Stimulated activated CD8-positive, alpha-beta memory T cell treated with anti-CD3 and anti-CD28 coated beads, Interleukin-2, amount 100 ng/mL, for 48 hours (primary cell): ENCODE measurements at regions not wholly inside any gene's neighbourhood (a gene's known extent, or its start where the extent isn't known, plus 50 kb on each side); places are given as distances from the start of the nearest gene placed in this dataset.

Experiments
- DNase-seq, 2 donors: peaks; one replicate each; pipeline ENCODE4 v3.0.0-alpha.2; 2020; ENCODE audit warnings: low read depth in 2 of 2

GRCh38 chr21:16180614-16181013 lies 450.8 kb downstream of the USP25 start:
- DNase-seq, result no peak

GRCh38 chr21:16181018-16181417 lies 451.2 kb downstream of the USP25 start:
- no peak for DNase-seq

DNA sequence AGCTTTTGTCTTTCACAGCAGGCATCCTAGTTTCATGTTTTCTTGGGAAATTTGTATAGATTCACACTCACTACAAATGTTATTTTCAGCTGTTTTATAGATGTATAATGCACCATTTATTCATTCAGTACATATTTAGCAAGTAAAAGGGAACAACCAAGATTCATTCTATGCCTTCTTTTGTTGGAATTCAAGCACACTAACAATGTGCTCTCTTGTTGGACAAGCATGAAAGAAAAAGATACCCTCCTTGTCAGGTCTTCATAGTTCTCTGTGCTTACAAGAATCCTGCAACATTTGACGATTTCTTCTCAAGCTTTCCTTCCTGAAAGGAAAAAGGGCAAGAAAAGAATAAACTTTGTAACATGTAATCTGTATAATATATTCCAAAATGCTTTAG lies 456.0 kb downstream of the USP25 start:
- DNase-seq, result no peak

DNA sequence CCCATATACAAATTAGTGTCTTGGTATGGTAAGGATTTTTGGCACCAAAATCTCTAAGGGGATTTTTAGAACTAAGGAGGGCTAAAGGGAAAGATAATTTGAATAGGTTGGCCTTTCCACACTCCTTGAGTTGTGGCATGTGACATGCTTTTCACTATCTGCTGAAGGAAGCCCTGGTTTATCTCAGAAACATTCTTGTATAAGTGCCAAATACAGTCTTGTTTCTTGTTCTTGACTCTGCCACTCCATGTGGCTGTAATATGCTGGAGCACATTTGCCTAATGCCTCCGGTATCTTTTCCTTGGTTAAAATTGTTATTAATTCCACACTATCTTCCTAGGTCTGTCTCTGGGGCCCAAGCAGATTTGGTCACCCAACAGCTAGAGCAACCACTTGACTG lies 457.0 kb downstream of the USP25 start:
- DNase-seq, result no peak

- DNase-seq, result no peak
Observed at GRCh38 chr21:16187603-16188301, 458.0 kb downstream of the USP25 start.

DNA sequence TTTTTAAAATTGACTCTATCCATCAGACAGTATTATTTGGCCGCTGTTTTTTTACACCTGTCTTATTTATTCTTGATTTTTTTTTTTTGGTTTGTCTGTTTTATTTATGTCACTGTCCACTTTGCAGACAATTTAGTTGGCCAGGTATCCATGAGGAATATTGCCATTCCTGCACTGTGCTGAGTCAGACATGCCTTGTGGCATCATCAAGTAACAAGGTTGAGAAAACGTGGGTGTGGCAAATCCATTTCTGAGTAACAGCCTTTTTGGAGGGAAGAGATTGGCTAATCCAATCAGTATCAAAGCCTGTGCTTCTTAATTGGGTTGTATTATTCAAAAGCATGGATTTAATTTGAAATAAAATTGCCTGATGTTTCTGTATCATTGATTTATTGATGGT lies 463.1 kb downstream of the USP25 start:
- no peak for DNase-seq

GRCh38 chr21:16193496-16194094 lies 463.8 kb downstream of the USP25 start:
- no peak for DNase-seq

DNA sequence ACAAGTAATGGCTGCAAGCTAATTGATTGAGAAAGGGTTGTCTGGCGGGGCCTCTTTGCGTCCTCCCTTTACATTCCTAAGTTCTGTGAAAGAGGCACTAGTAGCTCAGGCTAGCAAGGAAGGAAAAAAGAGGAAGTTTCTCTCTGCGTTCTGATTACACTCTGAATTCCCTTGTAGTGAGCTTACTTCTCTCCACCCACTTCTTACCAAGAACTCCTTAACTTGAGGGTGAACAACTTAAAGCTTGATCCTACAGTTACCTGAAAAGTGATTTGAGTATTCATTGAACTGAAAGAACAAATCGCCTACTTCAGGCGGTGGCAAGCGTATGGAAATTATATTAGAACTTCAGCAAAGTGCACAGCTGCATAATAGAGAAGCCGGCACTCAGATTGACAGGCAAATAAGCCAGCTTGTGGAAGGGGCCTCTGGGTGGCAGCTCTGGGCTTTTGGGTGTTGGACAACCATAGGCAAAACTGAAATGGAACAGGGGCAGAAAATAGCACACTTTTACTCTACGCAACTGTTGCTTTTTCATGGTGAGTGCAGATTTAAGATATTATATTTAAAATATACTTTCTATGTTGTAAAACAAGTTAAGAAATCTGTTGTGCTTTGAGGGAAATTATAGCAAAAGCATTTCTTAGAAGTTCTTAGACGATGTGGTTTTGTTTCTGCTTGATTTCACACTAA lies 464.5 kb downstream of the USP25 start:
- DNase-seq, result no peak

DNA sequence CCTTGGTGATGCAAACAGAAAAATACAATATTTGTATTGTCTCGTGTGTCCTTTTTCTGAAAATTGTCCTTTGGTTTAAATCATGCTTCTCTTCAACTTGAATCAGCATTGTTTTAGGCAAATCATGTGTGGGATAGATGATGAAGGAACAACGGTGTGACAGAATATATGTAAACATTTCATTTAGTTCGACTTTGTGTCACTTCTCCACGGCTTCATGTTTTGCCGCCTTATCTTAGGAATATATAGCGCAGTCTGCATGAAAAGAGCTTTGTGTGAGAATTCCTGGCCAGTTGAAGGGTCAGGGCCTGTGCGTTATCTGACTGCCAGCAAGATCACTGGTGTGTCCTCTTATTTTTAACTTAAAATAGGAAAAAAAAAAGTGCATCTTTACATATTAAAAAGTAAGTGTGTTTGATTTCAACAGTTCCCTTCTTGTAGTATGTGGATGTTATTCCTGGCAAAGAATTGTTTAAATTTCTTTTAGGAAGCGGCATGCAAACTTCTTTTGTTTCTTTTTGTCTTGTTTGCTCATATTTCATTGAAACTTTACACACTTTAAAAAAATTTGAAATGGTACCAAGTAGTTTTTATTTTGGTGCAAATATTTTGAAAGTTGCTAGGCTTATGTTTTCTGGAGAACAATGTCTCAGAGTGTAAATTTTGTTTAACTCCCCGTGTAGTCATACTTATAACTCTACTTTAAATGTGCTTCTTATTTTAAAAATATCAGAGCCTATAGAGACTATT lies 465.2 kb downstream of the USP25 start:
- no peak for DNase-seq

GRCh38 chr21:16195538-16195910 lies 465.7 kb downstream of the USP25 start:
- DNase-seq, result no peak

DNA sequence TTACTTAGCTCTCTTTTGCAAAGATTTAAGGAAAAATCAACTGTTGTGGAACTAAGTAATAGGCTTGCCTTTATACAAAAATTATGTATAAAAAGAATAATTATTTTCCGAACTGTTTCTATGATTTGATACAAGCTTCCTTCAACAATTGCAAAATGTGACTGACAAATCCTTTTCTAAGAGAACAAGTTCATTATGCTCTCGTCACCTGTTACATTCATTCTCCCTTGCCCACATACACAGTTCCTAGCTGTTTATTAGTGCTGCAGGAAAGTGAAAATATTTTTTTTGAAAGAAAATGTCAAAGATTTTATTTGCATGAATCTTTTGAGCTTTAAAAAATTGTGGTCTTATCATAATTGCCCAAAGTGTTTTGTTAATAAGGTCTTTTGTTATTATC lies 466.2 kb downstream of the USP25 start:
- DNase-seq, result no peak

GRCh38 chr21:16198546-16198945 lies 468.8 kb downstream of the USP25 start:
- DNase-seq, result no peak

GRCh38 chr21:16199539-16199938 lies 469.8 kb downstream of the USP25 start:
- DNase-seq, result no peak

GRCh38 chr21:16201718-16202117 lies 471.9 kb downstream of the USP25 start:
- no peak for DNase-seq

- DNase-seq, result no peak
Observed at GRCh38 chr21:16205527-16205926, 475.7 kb downstream of the USP25 start.

DNA sequence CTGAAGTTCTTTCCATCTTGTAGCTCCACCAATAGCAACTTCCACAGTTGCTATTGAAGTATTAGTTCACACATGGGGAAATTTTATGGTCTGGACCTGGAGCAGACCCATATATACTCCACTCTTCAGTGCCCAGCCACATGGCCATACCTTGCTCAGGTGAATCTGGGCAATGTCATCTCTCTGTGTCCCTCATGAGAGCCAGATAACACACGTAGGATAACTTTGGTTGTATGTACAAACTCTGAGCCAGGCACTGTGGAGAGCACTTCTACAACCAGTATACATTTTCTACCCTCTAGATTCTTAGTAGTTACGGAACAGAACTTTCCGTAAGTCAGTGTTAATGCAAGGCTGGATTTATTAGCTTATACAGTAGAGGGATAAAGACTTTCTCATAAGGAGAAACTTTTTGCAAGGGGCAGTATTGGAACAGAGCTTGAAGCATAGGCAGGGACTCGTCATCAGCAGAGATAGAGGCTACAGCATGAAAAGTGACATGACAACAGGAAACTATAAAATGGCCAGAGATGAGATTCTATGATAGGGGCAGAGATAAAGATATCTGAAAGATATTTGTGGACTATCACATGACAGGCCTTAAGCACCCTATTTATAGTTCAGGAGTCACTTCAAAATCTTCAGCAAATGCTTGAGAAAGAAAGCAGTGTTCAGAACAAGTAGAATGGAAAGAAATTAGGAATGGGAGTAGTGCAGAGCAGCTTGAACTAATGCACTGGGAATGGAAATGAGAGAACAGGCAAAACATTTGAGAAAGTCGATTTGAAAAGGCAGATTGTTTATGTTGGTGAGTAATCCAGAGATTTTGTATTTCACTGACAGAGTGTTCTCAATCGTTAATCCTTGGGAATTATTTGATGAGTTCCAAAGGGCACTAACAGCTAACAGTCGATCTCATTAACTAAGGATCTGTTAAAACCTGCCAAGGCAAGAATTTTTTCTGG lies 481.8 kb downstream of the USP25 start:
- no peak for DNase-seq

- no peak for DNase-seq
Observed at GRCh38 chr21:16213518-16213917, 483.7 kb downstream of the USP25 start.

- no peak for DNase-seq
Observed at GRCh38 chr21:16215193-16215592, 485.4 kb downstream of the USP25 start.

DNA sequence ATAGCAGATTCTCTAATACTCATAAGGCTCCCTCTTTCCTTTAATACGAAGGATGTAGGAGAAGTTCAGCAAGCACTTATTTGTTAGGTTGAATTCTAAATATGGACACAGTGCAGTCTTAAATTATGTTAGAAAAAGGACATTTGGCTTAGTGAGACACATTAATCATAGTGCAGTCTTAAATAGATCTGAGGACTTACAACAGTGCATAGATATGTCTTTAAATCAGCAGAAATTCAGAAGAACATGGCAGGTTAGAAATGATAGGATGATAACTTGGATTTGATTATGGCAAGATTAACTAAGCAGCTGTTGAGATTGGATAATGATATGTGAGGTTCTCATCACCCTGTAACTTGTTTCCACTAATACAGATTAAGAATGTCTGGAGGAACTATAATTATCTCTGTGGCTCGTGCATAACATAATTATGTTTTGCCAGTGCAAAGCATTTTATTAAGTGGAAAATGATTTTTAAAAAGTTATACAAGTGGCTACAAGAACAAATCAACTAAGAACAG lies 485.9 kb downstream of the USP25 start:
- DNase-seq, result no peak

GRCh38 chr21:16216288-16216962 lies 486.6 kb downstream of the USP25 start:
- DNase-seq, result no peak
